Loucy (cell line): ENCODE measurements at regions not wholly inside any gene's neighbourhood (a gene's known extent, or its start where the extent isn't known, plus 50 kb on each side); places are given as distances from the start of the nearest gene placed in this dataset.

Experiments
- EZH2phosphoT487 ChIP-seq: fragments of 200-600 bp; IDR thresholded peaks from 2 replicates; pipeline ENCODE4 v1.6.1; 2018; ENCODE audit warnings: antibody characterized with exemption, mild to moderate bottlenecking, moderate library complexity, borderline replicate concordance
- TF ChIP-seq, protein P1 (sequence below): fragments of 200-600 bp; sonication (generic); conservative IDR thresholded peaks from 2 replicates; pipeline ENCODE4 v1.5.1; 2014; ENCODE audit warnings: mild to moderate bottlenecking, antibody characterized with exemption, low read length

DNA sequence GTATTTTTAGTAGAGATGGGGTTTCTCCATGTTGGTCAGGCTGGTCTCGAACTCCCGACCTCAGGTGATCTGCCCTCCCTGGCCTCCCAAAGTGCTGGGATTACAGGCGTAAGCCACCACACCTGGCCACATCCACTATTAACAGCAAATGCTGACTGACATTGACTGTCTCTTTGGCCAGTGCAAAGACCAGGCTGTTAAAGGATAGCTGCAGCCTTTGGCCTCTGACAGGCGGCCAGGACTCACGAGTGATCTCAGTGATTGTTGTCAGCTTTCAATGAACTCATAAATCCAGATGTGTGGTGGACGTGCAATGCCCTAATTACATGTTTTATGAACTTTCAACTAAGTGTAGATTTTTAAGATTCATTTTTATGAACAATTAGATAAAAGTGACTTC, 174.4 kb upstream of the EXOC2 start:
- TF ChIP-seq, protein P1, sequence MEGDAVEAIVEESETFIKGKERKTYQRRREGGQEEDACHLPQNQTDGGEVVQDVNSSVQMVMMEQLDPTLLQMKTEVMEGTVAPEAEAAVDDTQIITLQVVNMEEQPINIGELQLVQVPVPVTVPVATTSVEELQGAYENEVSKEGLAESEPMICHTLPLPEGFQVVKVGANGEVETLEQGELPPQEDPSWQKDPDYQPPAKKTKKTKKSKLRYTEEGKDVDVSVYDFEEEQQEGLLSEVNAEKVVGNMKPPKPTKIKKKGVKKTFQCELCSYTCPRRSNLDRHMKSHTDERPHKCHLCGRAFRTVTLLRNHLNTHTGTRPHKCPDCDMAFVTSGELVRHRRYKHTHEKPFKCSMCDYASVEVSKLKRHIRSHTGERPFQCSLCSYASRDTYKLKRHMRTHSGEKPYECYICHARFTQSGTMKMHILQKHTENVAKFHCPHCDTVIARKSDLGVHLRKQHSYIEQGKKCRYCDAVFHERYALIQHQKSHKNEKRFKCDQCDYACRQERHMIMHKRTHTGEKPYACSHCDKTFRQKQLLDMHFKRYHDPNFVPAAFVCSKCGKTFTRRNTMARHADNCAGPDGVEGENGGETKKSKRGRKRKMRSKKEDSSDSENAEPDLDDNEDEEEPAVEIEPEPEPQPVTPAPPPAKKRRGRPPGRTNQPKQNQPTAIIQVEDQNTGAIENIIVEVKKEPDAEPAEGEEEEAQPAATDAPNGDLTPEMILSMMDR, result no peak
- TF ChIP-seq EZH2phosphoT487, result no peak
